Neuronal stem cell (in vitro differentiated cells): ENCODE measurements at regions not wholly inside any gene's neighbourhood (a gene's known extent, or its start where the extent isn't known, plus 50 kb on each side); places are given as distances from the start of the nearest gene placed in this dataset.

Experiments used
- DNase-seq: peaks from one replicate; pipeline ENCODE4 v3.0.0-alpha.2; 2013; ENCODE audit warnings: low spot score
- H2AFZ ChIP-seq: one replicate; pipeline ENCODE4 v1.6.1; 2013; ENCODE audit warnings: mild to moderate bottlenecking, low read length, inconsistent platforms
- H2AK5ac ChIP-seq: 2 replicates; pipeline ENCODE4 v1.6.1; 2013; ENCODE audit warnings: low read depth, mild to moderate bottlenecking, inconsistent platforms, low read length, moderate library complexity, mixed read lengths
- H2BK120ac ChIP-seq: 2 replicates; pipeline ENCODE4 v1.6.1; 2013; ENCODE audit warnings: low read depth, mild to moderate bottlenecking, inconsistent platforms, low read length, moderate library complexity, mixed read lengths
- H2BK12ac ChIP-seq: one replicate; pipeline ENCODE4 v1.6.1; 2013; ENCODE audit warnings: low read length, inconsistent platforms
- H2BK15ac ChIP-seq: 2 replicates; pipeline ENCODE4 v1.6.1; 2013; ENCODE audit warnings: mild to moderate bottlenecking, low read length, inconsistent platforms, mixed read lengths
- H2BK5ac ChIP-seq: one replicate; pipeline ENCODE4 v1.6.1; 2013; ENCODE audit warnings: inconsistent platforms, mild to moderate bottlenecking, low read length, moderate library complexity
- H3K14ac ChIP-seq: one replicate; pipeline ENCODE4 v1.6.1; 2013; ENCODE audit warnings: low read length, inconsistent platforms
- H3K18ac ChIP-seq: 2 replicates; pipeline ENCODE4 v1.6.1; 2013; ENCODE audit warnings: low read length, inconsistent platforms
- H3K23ac ChIP-seq: 2 replicates; pipeline ENCODE4 v1.6.1; 2013; ENCODE audit warnings: low read depth, mild to moderate bottlenecking, mixed read lengths, low read length, inconsistent platforms; ENCODE audit not compliant: poor library complexity
- H3K27ac ChIP-seq: replicated peaks from 3 replicates; pipeline ENCODE4 v1.5.1; 2013; ENCODE audit warnings: low read length, inconsistent platforms
- H3K27me3 ChIP-seq, 3 experiments: 2 replicates each; pipeline ENCODE4 v1.6.1; 2013; ENCODE audit warnings: low read length in 3 of 3, mild to moderate bottlenecking in 2 of 3, inconsistent platforms in 1 of 3, low read depth in 1 of 3, mixed read lengths in 1 of 3, moderate library complexity in 1 of 3; ENCODE audit not compliant: control insufficient read depth in 3 of 3, insufficient read depth in 3 of 3
- H3K36me3 ChIP-seq, 2 donors: replicated peaks in 1 of 2; 2 replicates each; pipeline ENCODE4 v1.6.1; 2013; ENCODE audit warnings: low read length in 2 of 2; ENCODE audit not compliant: control insufficient read depth in 2 of 2, insufficient read depth in 2 of 2
- H3K4ac ChIP-seq: 2 replicates; pipeline ENCODE4 v1.6.1; 2013; ENCODE audit warnings: inconsistent platforms, mild to moderate bottlenecking, low read length, moderate library complexity
- H3K4me1 ChIP-seq, 2 donors: 1 replicate in 1 of 2; 2 replicates in 1 of 2; pipeline ENCODE4 v1.6.1; 2013; ENCODE audit warnings: low read length in 2 of 2, low read depth in 1 of 2; ENCODE audit not compliant: control insufficient read depth in 2 of 2, insufficient read depth in 1 of 2
- H3K4me2 ChIP-seq: one replicate; pipeline ENCODE4 v1.6.1; 2013; ENCODE audit warnings: mild to moderate bottlenecking, low read length, inconsistent platforms; ENCODE audit not compliant: insufficient read depth, poor library complexity, severe bottlenecking
- H3K4me3 ChIP-seq, 2 donors: 2 replicates each; pipeline ENCODE4 v1.5.1; 2013; ENCODE audit warnings: low read length in 2 of 2, mild to moderate bottlenecking in 2 of 2, inconsistent platforms in 1 of 2, moderate library complexity in 1 of 2
- H3K79me1 ChIP-seq: one replicate; pipeline ENCODE4 v1.6.1; 2013; ENCODE audit warnings: low read depth, mild to moderate bottlenecking, inconsistent platforms, low read length, moderate library complexity
- H3K9ac ChIP-seq: one replicate; pipeline ENCODE4 v1.6.1; 2013; ENCODE audit warnings: mild to moderate bottlenecking, low read depth, low read length, inconsistent platforms; ENCODE audit not compliant: poor library complexity
- H3K9me3 ChIP-seq, 2 donors: replicated peaks in 1 of 2; 2 replicates each; pipeline versions ENCODE3 to v1.6.1; 2013; ENCODE audit warnings: low read length in 2 of 2, mild to moderate bottlenecking in 2 of 2, inconsistent platforms in 1 of 2, low read depth in 1 of 2, mixed read lengths in 1 of 2, moderate library complexity in 1 of 2; ENCODE audit not compliant: control insufficient read depth in 2 of 2, insufficient read depth in 1 of 2
- H4K8ac ChIP-seq: one replicate; pipeline ENCODE4 v1.6.1; 2013; ENCODE audit warnings: low read depth, mild to moderate bottlenecking, inconsistent platforms, low read length, moderate library complexity
- H4K91ac ChIP-seq: one replicate; pipeline ENCODE4 v1.6.1; 2013; ENCODE audit warnings: low read length, low read depth, mild to moderate bottlenecking, inconsistent platforms; ENCODE audit not compliant: poor library complexity
- WGBS, 2 donors: extraction: QIAGEN DNeasy Blood & Tissue Kit; methylation state at CpG; one replicate each; pipeline ENCODE4 v1.1.7; 2013; ENCODE audit warnings: missing lambda C conversion rate in 2 of 2, mixed read lengths in 1 of 2; ENCODE audit not compliant: insufficient read length in 2 of 2, insufficient replicate concordance in 1 of 2; ENCODE audit errors: extremely low coverage in 2 of 2; 5-methylcytosine and 5-hydroxymethylcytosine counted together

GRCh38 chr7:47661051-47661714, 79.3 kb upstream of the TNS3 start:
- WGBS, 2 donors, result no CpG with 5 or more reads among the region's 7 CpGs
- Histone ChIP-seq H3K4me3 (no peak overlapping the region), H2BK12ac (no peak overlapping the region), H3K27me3 (peaks cover 0 to 2% (median 0%) of the 10 kb centered on the region in 3 experiments), H2BK120ac (peak overlapping the region; percentile 5), H4K8ac (no peak overlapping the region), H2BK15ac (no peak overlapping the region), H3K14ac (no peak overlapping the region), H3K27ac (no peak overlapping the region), H3K9ac (no peak overlapping the region), H2BK5ac (no peak overlapping the region), H3K4me2 (no peak overlapping the region), H3K79me1 (peaks cover 4% of the 10 kb centered on the region), H3K36me3 (no peaks in the 10 kb centered on the region), H2AFZ (no peak overlapping the region), H4K91ac (no peak overlapping the region), H2AK5ac (no peak overlapping the region), H3K4me1 (peaks cover 3 to 8% of the 10 kb centered on the region in 2 donors), H3K4ac (no peak overlapping the region), H3K9me3 (peaks cover 0 to 3% of the 10 kb centered on the region in 2 donors), H3K18ac (peak overlapping the region; percentile 35), H3K23ac (peak overlapping the region; percentile 60)
- DNase-seq, result no peak

DNA sequence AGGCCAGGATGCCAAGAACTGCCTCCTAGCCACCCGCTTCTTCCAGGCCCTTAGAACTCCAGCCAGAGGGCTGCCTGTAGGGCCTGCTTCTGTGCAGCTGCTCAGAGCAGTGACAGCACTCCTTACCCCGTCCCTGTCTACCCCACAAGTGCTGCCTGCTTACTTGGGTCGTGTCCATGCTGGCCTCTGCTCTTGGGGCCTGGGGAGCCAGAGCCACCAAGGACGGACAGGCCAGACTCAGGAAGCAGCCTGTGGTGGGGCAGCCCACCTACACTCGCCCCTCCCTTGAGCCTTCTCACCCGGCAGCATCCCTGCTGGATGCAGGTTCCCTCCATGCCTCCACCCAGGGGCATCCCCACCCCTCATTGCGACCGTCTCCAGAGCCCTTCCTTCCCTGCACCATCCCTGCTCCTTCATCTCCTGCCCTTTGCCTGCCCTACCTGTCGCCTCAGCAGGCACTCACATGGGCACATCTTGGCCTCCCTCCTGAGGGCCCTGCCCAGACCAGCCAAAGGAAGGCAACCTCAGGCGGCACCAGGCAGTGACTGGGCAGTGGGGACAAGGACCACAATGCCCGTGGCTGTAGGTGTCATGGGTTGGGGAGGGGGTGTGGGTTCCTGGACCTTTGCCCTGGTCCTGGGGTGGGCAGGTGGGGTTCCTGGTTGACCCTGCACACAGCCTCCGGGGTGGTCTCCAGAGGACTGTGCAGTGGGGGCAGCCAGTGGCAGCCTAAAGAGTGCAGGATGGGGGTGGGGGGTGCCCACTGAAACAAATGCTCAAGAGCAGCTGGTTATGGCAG, 78.0 kb upstream of the TNS3 start:
- Histone ChIP-seq H3K4ac (peak overlapping the region; percentile 93), H3K27me3 (peaks cover 0 to 2% (median 0%) of the 10 kb centered on the region in 3 experiments), H2BK5ac (peak overlapping the region; percentile 71), H2BK15ac (peak overlapping the region; percentile 99), H2BK120ac (peak overlapping the region; percentile 67), H3K4me3 (no peak overlapping the region), H3K4me2 (no peak overlapping the region), H3K27ac (no peak overlapping the region), H3K79me1 (peaks cover 4% of the 10 kb centered on the region), H3K36me3 (no peaks in the 10 kb centered on the region), H3K18ac (peak overlapping the region; percentile 92), H3K23ac (peak overlapping the region; percentile 96), H3K14ac (peak overlapping the region; percentile 92), H3K9me3 (peaks cover 0 to 3% of the 10 kb centered on the region in 2 donors), H4K91ac (peak overlapping the region; percentile 67), H4K8ac (peak overlapping the region; percentile 57), H2AK5ac (peak overlapping the region; percentile 97), H2BK12ac (peak overlapping the region; percentile 91), H3K9ac (peak overlapping the region; percentile 56), H3K4me1 (peaks cover 6 to 10% of the 10 kb centered on the region in 2 donors), H2AFZ (no peak overlapping the region)
- DNase-seq, result no peak
- WGBS, 2 donors, result no CpG with 5 or more reads among the region's 12 CpGs

DNA sequence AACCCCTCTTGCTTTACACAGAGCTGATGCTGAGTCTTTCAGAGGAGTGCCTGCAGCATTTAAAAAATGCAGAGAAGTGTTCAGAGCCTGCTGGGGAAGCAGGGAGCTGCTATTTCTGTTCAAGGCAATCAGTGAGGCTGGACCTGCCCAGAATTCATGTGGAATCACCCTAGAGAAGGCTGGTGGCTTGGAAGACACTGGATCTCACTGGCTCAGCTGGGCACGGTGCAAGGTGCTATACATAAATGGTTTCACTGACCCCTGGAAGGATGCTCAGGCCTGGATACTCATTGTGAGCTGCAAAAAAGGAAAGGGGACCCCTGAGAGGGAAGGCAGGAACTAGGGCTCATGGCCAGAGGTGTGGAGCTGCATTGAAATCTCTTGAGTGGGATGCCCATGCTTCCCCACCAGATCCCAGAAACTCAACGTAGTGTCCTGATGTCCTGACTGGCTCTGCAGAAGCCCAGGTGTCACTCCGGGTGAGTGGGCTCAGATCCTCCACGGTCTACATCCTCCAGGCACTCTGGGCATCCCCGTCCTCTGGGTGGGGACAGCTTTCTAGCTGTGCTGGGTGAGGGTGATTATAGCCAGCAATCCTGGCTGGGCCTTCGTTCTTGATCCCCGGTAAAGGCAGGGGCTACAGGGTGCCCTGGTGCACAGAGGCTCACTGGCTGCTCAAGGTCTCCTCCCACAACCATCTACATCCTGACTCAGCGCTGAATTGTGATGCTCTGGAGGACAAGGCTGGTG, 77.2 kb upstream of the TNS3 start:
- H3K4me2 ChIP-seq, result no peak overlapping the region
- H2AFZ ChIP-seq, result no peak overlapping the region
- no peaks in the 10 kb centered on the region for H3K36me3 ChIP-seq
- H4K91ac ChIP-seq, result no peak overlapping the region
- H3K18ac ChIP-seq, result peak overlapping the region; percentile 92
- DNase-seq, result no peak
- WGBS, 2 donors, result no CpG with 5 or more reads among the region's 8 CpGs
- H4K8ac ChIP-seq, result no peak overlapping the region
- peak overlapping the region; percentile 68 for H3K4ac ChIP-seq
- H3K27ac ChIP-seq, result no peak overlapping the region
- peak overlapping the region; percentile 55 for H3K9ac ChIP-seq
- H3K14ac ChIP-seq, result no peak overlapping the region
- H3K4me1 ChIP-seq, result peaks cover 10 to 13% of the 10 kb centered on the region in 2 donors
- H2BK12ac ChIP-seq, result peak overlapping the region; percentile 91
- peak overlapping the region; percentile 99 for H2BK15ac ChIP-seq
- peaks cover 0 to 2% (median 0%) of the 10 kb centered on the region in 3 experiments for H3K27me3 ChIP-seq
- H3K79me1 ChIP-seq, result peaks cover 4% of the 10 kb centered on the region
- H2BK120ac ChIP-seq, result peak overlapping the region; percentile 67
- H3K9me3 ChIP-seq, result peaks cover 0 to 3% of the 10 kb centered on the region in 2 donors
- peak overlapping the region; percentile 96 for H3K23ac ChIP-seq
- no peak overlapping the region for H3K4me3 ChIP-seq
- peak overlapping the region; percentile 71 for H2BK5ac ChIP-seq
- peak overlapping the region; percentile 97 for H2AK5ac ChIP-seq
